ENCODE measurements at regions not wholly inside any gene's neighbourhood (a gene's known extent, or its start where the extent isn't known, plus 50 kb on each side); places are given as distances from the start of the nearest gene placed in this dataset.

GRCh38 chr5:98986587-98986986 lies 57.8 kb upstream of the CHD1 start:
- no peak for DNase-seq

GRCh38 chr5:98982880-98983279 lies 54.1 kb upstream of the CHD1 start:
- DNase-seq: no peak

All from right hindlimb (tissue), 1 donor.